Stimulated activated CD8-positive, alpha-beta memory T cell treated with anti-CD3 and anti-CD28 coated beads, Interleukin-4, amount 100 ng/mL, for 24 hours (primary cell): ENCODE measurements at regions not wholly inside any gene's neighbourhood (a gene's known extent, or its start where the extent isn't known, plus 50 kb on each side); places are given as distances from the start of the nearest gene placed in this dataset.

Source experiments
- DNase-seq: peaks from one replicate; pipeline ENCODE4 v3.0.0-alpha.2; 2020; ENCODE audit warnings: low read depth

DNA sequence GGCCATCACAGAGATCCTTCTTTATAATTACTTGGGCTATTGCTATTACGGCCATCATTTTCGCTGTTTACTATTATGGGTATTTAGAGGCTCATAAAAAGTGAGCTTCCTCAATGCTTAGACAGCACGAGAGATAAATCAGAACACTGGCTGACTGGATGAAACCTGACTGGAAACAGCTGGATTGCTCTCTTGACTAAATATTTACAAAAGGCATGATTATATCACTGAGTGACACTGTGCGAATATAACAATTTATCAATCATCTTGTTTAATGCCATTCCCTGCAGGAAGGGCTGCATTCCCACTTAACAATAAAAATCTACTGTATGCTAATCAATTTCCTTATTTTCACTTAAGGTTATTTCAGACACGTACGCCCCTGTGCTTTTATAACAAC, 260.1 kb upstream of the ARID1B start:
- no peak for DNase-seq

- DNase-seq, result no peak
These were observed 261.9 kb upstream of the ARID1B start for GRCh38 chr6:156515242-156515641.

DNA sequence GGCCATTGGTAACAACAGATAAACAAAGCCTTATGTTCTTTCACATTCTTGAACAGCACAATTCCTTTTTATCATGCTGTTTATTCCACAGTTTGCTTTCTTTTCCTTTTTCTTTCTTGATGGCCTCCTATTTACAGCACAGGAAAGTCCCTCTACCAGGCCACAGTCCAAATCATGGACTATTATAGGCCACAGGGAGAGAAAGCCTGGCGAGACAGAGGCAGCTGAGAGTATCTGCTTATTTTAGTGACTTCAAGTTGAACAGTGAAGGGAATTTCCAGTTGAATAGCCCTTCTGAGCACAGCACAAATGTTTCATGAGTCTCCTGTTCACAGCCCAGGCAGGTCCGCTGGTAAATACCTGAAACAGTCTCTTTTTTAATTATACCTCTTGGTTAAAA, 263.7 kb upstream of the ARID1B start:
- DNase-seq, result no peak

- DNase-seq, result no peak
These were observed 265.6 kb upstream of the ARID1B start for GRCh38 chr6:156511570-156511969.

GRCh38 chr6:156511051-156511450, 266.1 kb upstream of the ARID1B start:
- DNase-seq, result no peak

GRCh38 chr6:156510242-156510641, 266.9 kb upstream of the ARID1B start:
- DNase-seq, result no peak

DNA sequence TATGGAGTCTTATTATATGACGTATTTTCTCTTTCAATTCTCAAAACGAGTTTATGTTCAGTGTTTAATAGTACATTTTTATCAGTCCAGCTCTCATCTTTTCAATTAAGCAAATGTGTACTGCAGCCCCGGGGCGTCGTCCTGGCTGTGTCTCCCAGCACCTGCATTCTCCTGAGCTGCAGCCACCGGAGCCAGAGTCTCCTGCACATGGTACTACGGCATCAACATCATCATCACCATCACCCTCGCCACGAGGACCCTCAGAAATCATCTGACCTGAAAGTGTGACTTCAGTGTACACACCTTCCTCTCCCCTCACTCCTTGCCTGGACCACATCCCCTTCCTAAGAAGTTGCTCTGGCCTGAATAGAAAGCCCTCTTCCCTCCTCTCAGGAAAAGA, 267.7 kb upstream of the ARID1B start:
- no peak for DNase-seq

- DNase-seq, result no peak
These were observed 268.3 kb upstream of the ARID1B start for GRCh38 chr6:156508923-156509322.

GRCh38 chr6:156508126-156508525, 269.1 kb upstream of the ARID1B start:
- no peak for DNase-seq

- DNase-seq, result no peak
These were observed 269.5 kb upstream of the ARID1B start for GRCh38 chr6:156507656-156508055.

- DNase-seq, result no peak
These were observed 270.1 kb upstream of the ARID1B start for GRCh38 chr6:156507106-156507505.

GRCh38 chr6:156502969-156503504, 274.1 kb upstream of the ARID1B start:
- no peak for DNase-seq

- DNase-seq, result no peak
These were observed 279.6 kb upstream of the ARID1B start for GRCh38 chr6:156497618-156498017.

DNA sequence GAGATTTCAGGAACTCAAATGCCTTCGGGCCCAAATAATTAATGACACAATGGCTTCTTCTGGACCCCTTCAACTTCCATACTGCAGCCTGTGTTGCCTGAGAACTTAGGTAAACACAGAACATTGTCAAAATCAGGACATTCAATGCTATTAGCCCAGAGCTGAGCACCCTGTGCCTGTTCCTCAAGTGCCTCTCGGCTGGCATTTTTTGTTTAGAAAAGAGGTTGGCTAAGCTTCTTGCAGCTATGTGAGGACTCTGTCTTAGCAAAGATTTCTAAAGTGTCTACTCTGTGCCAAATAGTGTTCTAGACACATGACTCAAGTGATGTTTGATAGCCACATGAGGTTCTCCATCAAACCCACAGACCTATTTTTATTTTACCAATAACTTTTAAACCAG, 289.3 kb upstream of the ARID1B start:
- no peak for DNase-seq

- DNase-seq, result no peak
These were observed 292.0 kb upstream of the ARID1B start for GRCh38 chr6:156485150-156485549.

DNA sequence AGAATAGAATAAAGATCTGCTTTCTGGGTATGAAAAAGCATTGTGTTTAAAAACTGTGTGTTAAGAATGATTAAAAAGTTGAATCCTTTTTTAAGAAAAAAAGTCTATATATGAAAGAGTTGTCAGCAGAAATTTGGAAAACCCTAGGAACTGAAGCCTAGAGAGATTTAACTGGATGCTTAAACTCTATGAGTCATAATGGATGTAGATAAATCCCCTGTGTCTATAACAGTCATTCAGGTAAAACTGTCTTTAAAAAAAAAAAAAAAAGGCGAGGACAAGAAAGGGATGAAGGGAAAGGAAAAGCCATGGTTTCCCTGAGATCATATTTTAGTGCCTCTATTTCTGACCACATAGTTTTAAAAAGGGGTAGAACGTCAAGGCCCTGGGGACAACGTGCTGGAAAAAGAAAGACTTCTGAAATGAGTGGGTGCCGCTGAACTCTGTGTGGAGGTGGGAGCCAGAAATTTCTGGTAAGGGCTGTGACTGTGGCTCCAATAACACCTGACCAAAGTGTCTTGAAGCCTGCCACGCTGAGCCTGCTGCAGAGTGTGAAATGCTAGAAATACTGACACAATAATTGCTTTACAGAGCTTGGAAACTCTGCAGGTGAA, 302.6 kb upstream of the ARID1B start:
- no peak for DNase-seq

DNA sequence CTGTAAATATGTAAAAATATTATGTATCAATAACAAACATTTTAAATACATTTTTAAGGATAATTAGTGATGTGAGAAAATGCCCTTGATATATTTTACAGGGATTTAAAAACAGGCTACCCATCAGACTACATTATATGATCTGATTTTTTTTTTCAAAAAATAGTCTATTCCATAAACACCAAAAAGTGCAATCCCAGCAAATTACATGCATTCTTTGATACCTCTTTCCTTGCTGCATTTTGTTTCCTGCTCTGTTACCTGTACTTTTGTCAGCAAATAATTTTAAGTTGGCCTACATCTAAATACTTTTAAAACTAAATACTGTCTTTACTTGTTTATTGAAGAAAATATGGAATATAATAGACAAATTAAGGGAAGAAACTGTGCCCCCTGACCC, 306.2 kb upstream of the ARID1B start:
- DNase-seq, result no peak

- DNase-seq, result no peak
These were observed 312.9 kb upstream of the ARID1B start for GRCh38 chr6:156464100-156464878.

- no peak for DNase-seq
These were observed 315.5 kb upstream of the ARID1B start for GRCh38 chr6:156461647-156462046.

DNA sequence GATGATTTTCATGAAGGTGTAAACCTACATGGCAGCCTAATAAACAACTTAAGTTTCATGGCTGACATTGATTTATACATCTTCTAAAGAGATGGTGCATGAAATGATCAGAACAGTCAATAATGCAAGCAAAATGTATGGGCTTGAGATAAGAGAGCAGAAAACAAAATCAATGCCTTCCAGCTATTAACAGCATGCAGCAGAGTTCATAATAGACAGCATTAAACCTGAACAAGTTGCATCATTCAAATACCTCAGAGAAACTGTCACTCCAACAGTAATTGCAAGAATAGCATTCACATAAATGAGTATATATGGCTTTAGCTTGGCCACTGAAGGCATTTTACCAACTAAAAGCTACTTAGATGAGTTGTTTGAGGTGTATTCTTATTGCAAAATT, 319.6 kb upstream of the ARID1B start:
- DNase-seq, result no peak

GRCh38 chr6:156455847-156456246, 321.3 kb upstream of the ARID1B start:
- no peak for DNase-seq

- no peak for DNase-seq
These were observed 322.3 kb upstream of the ARID1B start for GRCh38 chr6:156454867-156455266.

GRCh38 chr6:156451726-156452125, 325.5 kb upstream of the ARID1B start:
- DNase-seq, result no peak

- DNase-seq, result no peak
These were observed 326.1 kb upstream of the ARID1B start for GRCh38 chr6:156451088-156451487.
